Sigmoid colon (tissue), 6 donors: ENCODE measurements at regions not wholly inside any gene's neighbourhood (a gene's known extent, or its start where the extent isn't known, plus 50 kb on each side); places are given as distances from the start of the nearest gene placed in this dataset.

Experiments
- DNase-seq: peaks from one replicate; pipeline ENCODE4 v3.0.0-alpha.2; 2019
- H3K27ac ChIP-seq, 4 donors: fragments of 200-600 bp; sonication (generic); one replicate each; pipeline ENCODE4 v1.5.1; 2016 to 2019; ENCODE audit warnings: mild to moderate bottlenecking in 1 of 4
- H3K27me3 ChIP-seq, 3 donors: fragments of 200-600 bp; sonication (generic); one replicate each; pipeline ENCODE4 v1.5.1; 2019; ENCODE audit warnings: mild to moderate bottlenecking in 1 of 3
- H3K36me3 ChIP-seq, 4 donors: fragments of 200-600 bp; sonication (generic); one replicate each; pipeline ENCODE4 v1.5.1; 2016 to 2019
- H3K4me1 ChIP-seq, 4 donors: fragments of 200-600 bp; sonication (generic); one replicate each; pipeline ENCODE4 v1.5.1; 2017 to 2019
- H3K4me3 ChIP-seq, 4 donors: fragments of 200-600 bp; sonication (generic); one replicate each; pipeline ENCODE4 v1.5.1; 2017 to 2019; ENCODE audit warnings: mild to moderate bottlenecking in 2 of 4, moderate library complexity in 1 of 4
- H3K9me3 ChIP-seq, 4 donors: fragments of 200-600 bp in 3 of 4; sonication (generic) in 3 of 4; one replicate each; pipeline versions ENCODE4 v1.5.1 to v1.6.1; 2013 to 2019
- CTCF ChIP-seq, 4 experiments: fragments of 450-650 bp in 3 of 4; fragments of 200-600 bp in 1 of 4; IDR thresholded peaks; one replicate each; pipeline ENCODE4 v1.5.1; 2016 to 2019; ENCODE audit warnings: antibody characterized with exemption in 4 of 4, mild to moderate bottlenecking in 3 of 4, moderate library complexity in 2 of 4
- EP300 ChIP-seq, 4 donors: sonication (generic); formaldehyde crosslinking; IDR thresholded peaks; one replicate each; pipeline ENCODE4 v1.6.1; 2017; ENCODE audit warnings: antibody characterized with exemption in 4 of 4
- POLR2A ChIP-seq, 2 donors: fragments of 450-650 bp; IDR thresholded peaks; one replicate each; pipeline ENCODE4 v1.6.1; 2016; ENCODE audit warnings: antibody characterized with exemption in 2 of 2, mild to moderate bottlenecking in 2 of 2, moderate library complexity in 2 of 2
- POLR2AphosphoS5 ChIP-seq, 4 donors: sonication (generic); formaldehyde crosslinking; IDR thresholded peaks; one replicate each; pipeline ENCODE4 v1.6.1; 2017; ENCODE audit warnings: antibody characterized with exemption in 4 of 4
- WGBS, 2 donors: extraction: QIAGEN DNeasy Blood & Tissue Kit; methylation state at CpG; one replicate each; pipeline ENCODE4 v1.1.7; 2013; 5-methylcytosine and 5-hydroxymethylcytosine counted together
- intact Hi-C: fragments of 100-400 bp; cut with DNase I; formaldehyde crosslinking; loops from one replicate; pipeline ENCODE4 v1.15.1; 2023
- donor health status: healthy with polysubstance abuse.
- donor health status: healthy.

- no peak overlapping the region for H3K4me3 ChIP-seq
- TF ChIP-seq EP300 (IDR thresholded peaks at IDR 0.05) (no peak), CTCF (IDR thresholded peaks at IDR 0.05) (no peak), POLR2AphosphoS5 (IDR thresholded peaks at IDR 0.05) (no peak), POLR2A (IDR thresholded peaks at IDR 0.05) (no peak)
- peak overlapping the region; percentile 10 to 58 (median 38) for H3K27ac ChIP-seq
- DNase-seq = no peak
- H3K36me3 ChIP-seq = no peaks in the 10 kb centered on the region
- peaks cover 0 to 25% (median 14%) of the 10 kb centered on the region in 4 donors for H3K4me1 ChIP-seq
- H3K27me3 ChIP-seq = no peaks in the 10 kb centered on the region
- WGBS, 2 donors = 77 to 79% methylated on average over 2 of the region's 2 CpGs
- no peaks in the 10 kb centered on the region for H3K9me3 ChIP-seq
- intact Hi-C loops = no loop called here
Observed at GRCh38 chr15:72982714-72983113, 69.5 kb upstream of the NEO1 start.

DNA sequence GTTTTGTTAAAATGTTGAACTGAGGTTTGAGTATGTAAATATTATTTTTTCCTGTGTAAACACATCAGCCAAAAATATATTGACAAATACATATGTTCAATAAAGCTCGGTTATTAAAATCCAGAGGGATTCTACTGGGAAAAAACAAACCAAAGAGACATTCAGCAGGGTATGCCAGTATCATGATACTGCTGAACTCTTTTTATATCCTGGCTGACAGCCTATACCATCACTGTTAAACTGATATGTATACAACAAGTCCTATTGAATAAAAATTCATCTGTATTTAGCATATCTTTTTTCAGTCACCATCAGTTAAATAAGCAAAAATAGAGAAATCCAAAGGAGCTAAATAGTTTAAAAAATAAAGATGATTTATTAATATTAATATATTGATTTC lies 71.6 kb upstream of the NEO1 start:
- H3K4me1 ChIP-seq = peaks cover 0 to 25% (median 14%) of the 10 kb centered on the region in 4 donors
- H3K9me3 ChIP-seq = no peaks in the 10 kb centered on the region
- intact Hi-C loops = no loop called here
- H3K27ac ChIP-seq = no peak overlapping the region
- WGBS, 2 donors = 23 to 66% methylated on average over 1 of the region's 1 CpG
- H3K4me3 ChIP-seq = no peak overlapping the region
- no peaks in the 10 kb centered on the region for H3K27me3 ChIP-seq
- no peak for DNase-seq
- TF ChIP-seq POLR2A (IDR thresholded peaks at IDR 0.05) (no peak), CTCF (IDR thresholded peaks at IDR 0.05) (no peak), POLR2AphosphoS5 (IDR thresholded peaks at IDR 0.05) (no peak), EP300 (IDR thresholded peaks at IDR 0.05) (no peak)
- no peaks in the 10 kb centered on the region for H3K36me3 ChIP-seq

DNA sequence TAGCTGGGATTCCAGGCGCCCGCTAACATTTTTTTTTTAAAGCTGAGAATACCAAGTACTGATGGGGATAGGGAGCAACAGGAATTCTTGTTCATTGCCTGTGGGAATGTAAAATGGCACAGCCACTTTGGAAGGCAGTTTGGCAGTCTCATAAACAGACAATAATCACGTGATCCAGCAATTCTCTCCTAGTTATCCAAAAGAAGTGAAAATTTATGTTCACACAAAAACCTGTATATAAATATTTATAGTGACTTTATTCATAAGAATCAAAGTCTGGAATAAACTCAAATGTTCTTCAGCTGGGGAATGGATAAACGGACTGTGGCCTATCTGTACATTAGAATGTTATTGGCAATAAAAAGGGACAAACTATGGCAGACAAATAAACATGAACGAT lies 72.5 kb upstream of the NEO1 start:
- TF ChIP-seq CTCF (IDR thresholded peaks at IDR 0.05) (no peak), POLR2AphosphoS5 (IDR thresholded peaks at IDR 0.05) (no peak), POLR2A (IDR thresholded peaks at IDR 0.05) (no peak), EP300 (IDR thresholded peaks at IDR 0.05) (no peak)
- intact Hi-C loops = no loop called here

DNA sequence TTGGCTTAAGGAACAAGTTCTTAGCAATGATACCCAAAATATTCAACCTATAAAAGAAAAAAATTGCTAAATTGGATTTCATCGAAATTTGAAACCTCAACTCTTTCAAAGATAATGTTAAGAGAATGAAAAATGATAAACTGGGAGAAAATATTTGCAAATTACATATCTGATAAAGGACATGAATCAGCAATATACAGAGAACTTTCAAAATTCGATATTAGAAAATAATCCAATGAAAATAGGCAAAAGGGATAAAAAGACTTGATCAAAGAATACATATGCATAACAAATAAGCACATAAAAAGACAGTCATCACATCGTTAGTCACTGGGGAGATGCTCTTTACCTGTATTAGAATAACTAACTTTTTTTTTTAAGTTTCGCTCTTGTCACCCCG lies 73.0 kb upstream of the NEO1 start:
- intact Hi-C loops = no loop called here
- no peak for DNase-seq
- WGBS, 2 donors = 69 to 71% methylated on average over 5 of the region's 5 CpGs

More for the DNA sequence above, 72.5 kb upstream of the NEO1 start:
- H3K4me3 ChIP-seq = no peak overlapping the region
- no peaks in the 10 kb centered on the region for H3K9me3 ChIP-seq
- 58 to 66% methylated on average over 5 of the region's 5 CpGs for WGBS, 2 donors
- no peak for DNase-seq
- peak overlapping the region in 1 of 4 donors; percentile 40 for H3K27ac ChIP-seq
- H3K27me3 ChIP-seq = no peaks in the 10 kb centered on the region
- peaks cover 0 to 25% (median 14%) of the 10 kb centered on the region in 4 donors for H3K4me1 ChIP-seq
- no peaks in the 10 kb centered on the region for H3K36me3 ChIP-seq

More for the DNA sequence above, 73.0 kb upstream of the NEO1 start:
- TF ChIP-seq CTCF (IDR thresholded peaks at IDR 0.05) (no peak), POLR2A (IDR thresholded peaks at IDR 0.05) (no peak), POLR2AphosphoS5 (IDR thresholded peaks at IDR 0.05) (no peak), EP300 (IDR thresholded peaks at IDR 0.05) (no peak)
- Histone ChIP-seq H3K9me3 (no peaks in the 10 kb centered on the region), H3K36me3 (no peaks in the 10 kb centered on the region), H3K4me3 (no peak overlapping the region), H3K27me3 (no peaks in the 10 kb centered on the region), H3K4me1 (peaks cover 0 to 25% (median 14%) of the 10 kb centered on the region in 4 donors), H3K27ac (no peak overlapping the region)
